Stimulated activated CD8-positive, alpha-beta memory T cell treated with anti-CD3 and anti-CD28 coated beads, Interleukin-4, amount 100 ng/mL, for 48 hours (primary cell): ENCODE measurements at regions not wholly inside any gene's neighbourhood (a gene's known extent, or its start where the extent isn't known, plus 50 kb on each side); places are given as distances from the start of the nearest gene placed in this dataset.
"Not testable (repeated sequence)": the region's sequence is repeated elsewhere in the genome, so short reads cannot be mapped to it uniquely, and the experiment has no call there.

Source experiments
- DNase-seq: peaks from one replicate; pipeline ENCODE4 v3.0.0-alpha.2; 2020

GRCh38 chr9:78383130-78383529 lies 86.2 kb downstream of the PSAT1 start:
- no peak for DNase-seq

- no peak for DNase-seq
Measured at GRCh38 chr9:78386348-78386747, 89.4 kb downstream of the PSAT1 start.

DNA sequence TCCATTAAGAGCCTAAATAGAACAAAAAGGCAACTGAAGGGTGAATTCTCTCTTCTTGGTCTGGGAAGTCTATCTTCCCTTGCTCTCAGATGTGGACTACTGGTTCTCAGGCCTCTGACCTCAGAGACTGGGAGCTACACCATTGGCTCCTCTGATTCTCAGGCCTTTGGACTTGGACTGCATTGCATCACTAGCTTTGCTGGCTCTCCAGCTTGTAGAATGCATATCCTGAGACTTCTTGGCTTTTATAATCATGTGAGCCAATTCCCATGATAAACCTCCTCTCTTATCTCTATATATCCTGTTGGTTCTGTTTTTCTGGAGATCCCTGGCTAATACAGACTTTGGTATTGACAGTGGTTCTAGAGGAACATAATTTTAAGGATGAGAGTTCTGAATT lies 89.8 kb downstream of the PSAT1 start:
- DNase-seq, result no peak

DNA sequence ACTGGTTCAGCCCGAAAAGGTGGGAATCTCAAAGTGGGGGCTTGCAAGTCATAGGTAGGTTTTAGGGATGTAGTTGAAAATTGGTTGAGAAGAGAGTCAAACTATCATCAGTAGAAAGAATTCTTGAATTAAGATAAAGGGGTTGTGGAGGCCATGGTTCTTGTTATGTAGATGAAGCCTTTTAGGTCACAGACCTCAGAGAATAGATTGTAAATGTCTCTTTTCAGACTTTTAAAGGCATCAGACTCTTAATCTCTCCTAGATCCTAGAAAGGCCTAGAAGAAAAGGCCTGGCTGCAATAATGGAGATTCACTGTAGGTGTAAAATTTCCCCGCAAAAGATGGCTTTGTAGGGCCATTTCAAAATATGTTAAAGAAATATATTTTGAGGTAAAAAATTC lies 96.4 kb downstream of the PSAT1 start:
- no peak for DNase-seq

- no peak for DNase-seq
Measured at GRCh38 chr9:78393932-78394331, 97.0 kb downstream of the PSAT1 start.

- DNase-seq, result no peak
Measured at GRCh38 chr9:78396087-78396486, 99.2 kb downstream of the PSAT1 start.

- no peak for DNase-seq
Measured at GRCh38 chr9:78397045-78397444, 100.1 kb downstream of the PSAT1 start.

- DNase-seq, result no peak
Measured at GRCh38 chr9:78397454-78397853, 100.5 kb downstream of the PSAT1 start.

- no peak for DNase-seq
Measured at GRCh38 chr9:78399153-78399552, 102.2 kb downstream of the PSAT1 start.

DNA sequence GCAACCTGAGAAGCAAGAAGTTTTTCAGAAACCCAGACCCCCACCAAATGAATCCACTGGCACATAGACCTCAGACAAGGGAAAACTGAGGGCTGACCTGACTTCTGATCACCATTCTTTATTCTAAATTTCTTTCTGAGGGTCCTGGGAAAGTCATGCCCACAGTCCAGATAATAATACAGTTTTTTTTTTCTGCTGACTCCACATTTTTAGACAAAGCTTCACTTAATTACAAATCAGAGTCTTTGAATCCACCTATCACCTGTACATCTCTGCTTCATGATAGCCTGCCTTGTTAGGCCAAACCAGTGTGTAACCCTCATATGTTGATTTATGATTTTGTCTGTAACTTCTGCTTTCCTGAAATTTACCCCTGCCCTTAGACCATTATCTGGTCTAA lies 103.6 kb downstream of the PSAT1 start:
- no peak for DNase-seq

GRCh38 chr9:78405461-78405860 lies 108.5 kb downstream of the PSAT1 start:
- DNase-seq, result no peak

DNA sequence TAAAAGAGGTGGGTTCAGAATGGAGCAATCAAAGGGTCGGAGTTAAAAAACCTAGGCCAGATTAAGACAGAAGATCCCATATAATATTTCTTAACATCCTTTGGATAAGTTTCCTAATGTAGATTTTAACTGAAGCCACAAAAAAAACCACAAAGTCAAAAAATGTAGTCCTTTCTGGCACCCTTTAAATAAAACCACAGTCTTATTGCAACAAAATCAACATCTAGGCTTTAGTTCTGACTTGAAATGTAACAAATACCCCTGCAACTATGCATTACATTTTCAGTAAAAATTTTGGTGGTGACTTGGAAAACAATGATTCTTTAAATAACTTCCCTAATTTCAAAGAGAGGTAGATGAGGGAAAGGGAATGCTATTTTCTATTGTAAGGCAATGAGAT lies 109.2 kb downstream of the PSAT1 start:
- no peak for DNase-seq

GRCh38 chr9:78406933-78407332 lies 110.0 kb downstream of the PSAT1 start:
- DNase-seq, result no peak

- no peak for DNase-seq
Measured at GRCh38 chr9:78407636-78408312, 110.8 kb downstream of the PSAT1 start.

DNA sequence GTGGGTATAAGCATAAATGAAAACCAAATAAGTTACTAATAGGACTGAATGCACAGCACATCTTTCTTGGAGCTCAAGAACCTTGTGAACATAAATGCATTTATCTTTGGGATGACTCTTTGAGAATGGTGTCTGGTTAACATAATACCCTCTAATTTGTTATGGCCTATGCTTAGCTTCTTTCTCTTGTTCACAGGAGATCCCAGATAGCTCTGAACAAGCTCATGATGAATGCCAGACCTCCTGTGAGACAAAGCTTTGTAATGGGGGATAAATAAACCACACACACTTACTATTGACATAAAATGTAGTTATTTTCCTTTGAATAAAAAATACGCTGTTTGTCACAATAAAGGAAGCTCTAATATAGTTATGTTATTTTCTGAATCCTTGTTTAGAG lies 111.5 kb downstream of the PSAT1 start:
- DNase-seq, result no peak

DNA sequence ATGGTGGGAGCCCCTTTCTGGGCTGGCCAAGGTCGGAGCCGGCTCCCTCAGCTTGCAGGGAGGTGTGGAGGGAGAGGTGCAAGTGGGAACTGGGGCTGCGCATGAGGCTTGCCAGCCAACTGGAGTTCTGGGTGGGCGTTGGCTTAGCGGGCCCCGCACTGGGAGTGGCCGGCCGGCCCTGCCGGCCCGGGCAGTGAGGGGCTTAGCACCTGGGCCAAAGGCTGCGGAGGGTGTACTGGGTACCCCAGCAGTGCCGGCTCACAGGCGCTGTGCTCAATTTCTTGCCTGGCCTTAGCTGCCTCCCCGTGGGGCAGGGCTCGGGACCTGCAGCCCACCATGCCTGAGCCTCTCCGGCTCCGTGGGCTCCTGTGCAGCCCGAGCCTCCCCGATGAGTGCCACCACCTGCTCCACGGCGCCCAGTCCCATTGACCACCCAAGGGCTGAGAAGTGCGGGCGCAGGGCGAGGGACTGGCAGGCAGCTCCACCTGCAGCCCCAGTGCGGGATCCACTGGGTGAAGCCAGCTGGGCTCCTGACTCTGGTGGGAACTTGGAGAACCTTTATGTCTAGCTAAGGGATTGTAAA lies 113.1 kb downstream of the PSAT1 start:
- DNase-seq, result not testable (repeated sequence)

DNA sequence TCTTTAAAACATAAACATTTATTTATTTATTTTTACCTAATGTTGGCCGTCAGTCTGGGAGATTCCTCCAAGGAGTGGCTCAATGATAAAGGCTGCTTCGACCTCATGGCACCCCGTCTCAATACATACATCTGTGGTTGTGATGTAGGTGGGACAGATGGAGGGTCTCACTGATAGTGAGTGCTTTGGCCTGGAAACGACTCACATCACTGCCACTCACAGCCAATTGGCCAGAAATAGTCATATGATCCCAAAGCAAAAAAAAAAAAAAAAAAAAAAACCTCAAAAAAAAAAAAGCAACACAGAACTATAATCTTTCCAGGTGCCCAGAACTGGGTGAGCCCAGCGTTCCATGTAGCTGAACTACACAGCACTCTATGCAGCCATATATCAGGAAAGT lies 125.4 kb downstream of the PSAT1 start:
- DNase-seq, result no peak

- no peak for DNase-seq
Measured at GRCh38 chr9:78424299-78424698, 127.4 kb downstream of the PSAT1 start.

DNA sequence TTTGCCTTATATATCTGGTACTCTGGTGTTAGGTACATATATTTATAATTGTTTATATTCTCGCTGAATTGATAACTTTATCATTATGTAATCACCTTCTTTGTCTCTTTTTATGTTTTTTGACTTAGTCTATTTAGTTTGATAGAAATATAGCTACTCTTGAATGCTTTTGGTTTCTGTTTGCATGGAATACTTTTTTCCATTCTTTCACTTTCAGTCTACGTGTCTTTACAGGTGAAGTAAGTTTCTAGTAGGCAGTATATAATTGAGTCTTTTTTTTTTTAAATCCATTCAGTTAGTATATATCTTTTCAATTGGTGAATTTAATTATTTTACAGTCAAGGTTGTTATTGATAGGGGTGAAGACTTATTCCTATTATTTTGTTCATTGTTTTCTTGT lies 131.7 kb downstream of the PSAT1 start:
- no peak for DNase-seq

DNA sequence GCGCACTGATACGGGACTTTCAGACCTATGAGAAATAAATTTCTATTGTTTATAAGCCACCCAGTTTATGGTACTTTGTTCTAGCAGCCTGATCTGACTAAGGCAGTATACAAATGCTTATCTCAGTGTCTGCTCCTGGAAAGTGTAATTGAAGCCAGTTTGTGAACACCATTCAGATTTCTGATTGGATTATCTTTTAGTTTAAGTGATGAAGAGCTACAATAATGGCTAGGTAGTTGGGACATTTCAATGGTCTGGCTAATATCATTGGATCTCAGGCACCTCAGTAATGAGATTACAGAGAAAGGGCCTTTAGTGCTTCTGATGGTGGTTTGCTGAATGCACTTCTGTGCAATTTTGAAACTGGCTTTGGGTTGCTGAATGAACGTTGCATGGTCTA lies 133.5 kb downstream of the PSAT1 start:
- no peak for DNase-seq

DNA sequence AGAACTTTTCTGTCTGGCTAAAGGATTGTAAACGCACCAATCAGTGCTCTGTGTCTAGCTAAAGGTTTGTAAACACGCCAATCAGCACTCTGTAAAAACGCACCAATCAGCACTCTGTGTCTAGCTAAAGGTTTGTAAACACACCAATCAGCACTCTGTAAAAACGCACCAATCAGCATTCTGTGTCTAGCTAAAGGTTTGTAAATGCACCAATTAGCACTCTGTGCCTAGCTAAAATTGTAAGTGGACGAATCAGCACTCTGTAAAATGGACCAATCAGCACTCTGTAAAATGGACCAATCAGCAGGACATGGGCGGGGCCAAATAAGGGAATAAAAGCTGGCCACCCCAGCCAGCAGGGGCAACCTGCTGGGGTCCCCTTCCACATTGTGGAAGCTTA lies 134.1 kb downstream of the PSAT1 start:
- not testable (repeated sequence) for DNase-seq

- no peak for DNase-seq
Measured at GRCh38 chr9:78436873-78437272, 139.9 kb downstream of the PSAT1 start.

- DNase-seq, result no peak
Measured at GRCh38 chr9:78437296-78437695, 140.4 kb downstream of the PSAT1 start.

GRCh38 chr9:78437806-78438205 lies 140.9 kb downstream of the PSAT1 start:
- no peak for DNase-seq

- no peak for DNase-seq
Measured at GRCh38 chr9:78438211-78438610, 141.3 kb downstream of the PSAT1 start.
